Esophagus muscularis mucosa (tissue), 4 donors: ENCODE measurements at regions not wholly inside any gene's neighbourhood (a gene's known extent, or its start where the extent isn't known, plus 50 kb on each side); places are given as distances from the start of the nearest gene placed in this dataset.
"Not testable (repeated sequence)": the region's sequence is repeated elsewhere in the genome, so short reads cannot be mapped to it uniquely, and the experiment has no call there.

ENCODE experiments used
- DNase-seq: peaks from one replicate; pipeline ENCODE4 v3.0.0-alpha.2; 2017; ENCODE audit errors: extremely low spot score
- H3K27ac ChIP-seq, 4 donors: fragments of 200-600 bp; sonication (generic); replicated peaks in 1 of 4; 1 replicate in 3 of 4; 2 replicates in 1 of 4; pipeline ENCODE4 v1.5.1; 2016 to 2019; ENCODE audit warnings: mild to moderate bottlenecking in 1 of 4
- H3K27me3 ChIP-seq, 4 donors: fragments of 200-600 bp; sonication (generic); one replicate each; pipeline versions ENCODE4 v1.5.1 to v1.6.0; 2016 to 2019
- H3K36me3 ChIP-seq, 4 donors: fragments of 200-600 bp; sonication (generic); one replicate each; pipeline ENCODE4 v1.5.1; 2016 to 2019
- H3K4me1 ChIP-seq, 4 donors: fragments of 200-600 bp; sonication (generic); one replicate each; pipeline ENCODE4 v1.5.1; 2016 to 2019
- H3K4me3 ChIP-seq, 4 donors: fragments of 200-600 bp; sonication (generic); 1 replicate in 2 of 4; 2 replicates in 2 of 4; pipeline ENCODE4 v1.5.1; 2016 to 2019; ENCODE audit warnings: mild to moderate bottlenecking in 4 of 4, moderate library complexity in 1 of 4
- H3K9me3 ChIP-seq, 4 donors: fragments of 200-600 bp; sonication (generic); 1 replicate in 3 of 4; 2 replicates in 1 of 4; pipeline ENCODE4 v1.5.1; 2016 to 2019
- CTCF ChIP-seq, 3 experiments: fragments of 200-600 bp in 2 of 3; fragments of 450-650 bp in 1 of 3; sonication (generic) in 2 of 3; IDR thresholded peaks; one replicate each; pipeline ENCODE4 v1.5.1; 2017 to 2019; ENCODE audit warnings: antibody characterized with exemption in 3 of 3, mild to moderate bottlenecking in 2 of 3, moderate library complexity in 1 of 3
- EP300 ChIP-seq: sonication (generic); formaldehyde crosslinking; IDR thresholded peaks from one replicate; pipeline ENCODE4 v1.6.1; 2017; ENCODE audit warnings: antibody characterized with exemption
- POLR2A ChIP-seq: fragments of 450-650 bp; IDR thresholded peaks from one replicate; pipeline ENCODE4 v1.6.1; 2017; ENCODE audit warnings: antibody characterized with exemption, moderate library complexity, mild to moderate bottlenecking, low read depth
- POLR2AphosphoS5 ChIP-seq, 2 donors: sonication (generic); formaldehyde crosslinking; IDR thresholded peaks; one replicate each; pipeline ENCODE4 v1.6.1; 2017; ENCODE audit warnings: antibody characterized with exemption in 2 of 2
- WGBS: methylation state at CpG from one replicate; pipeline ENCODE4 v1.1.5; 2018; 5-methylcytosine and 5-hydroxymethylcytosine counted together
- intact Hi-C: fragments of 100-400 bp; cut with DNase I; formaldehyde crosslinking; loops from one replicate; pipeline ENCODE4 v1.15.1; 2023

- Histone ChIP-seq H3K4me3 (no peak overlapping the region), H3K4me1 (no peaks in the 10 kb centered on the region)
- intact Hi-C loops = no loop called here
Observed at GRCh38 chr7:50908628-50909290, 126.1 kb upstream of the GRB10 start.

GRCh38 chr7:50898604-50899477 lies 116.1 kb upstream of the GRB10 start:
- H3K36me3 ChIP-seq, intact Hi-C loops, DNase-seq, H3K9me3 ChIP-seq, H3K4me1 ChIP-seq, H3K4me3 ChIP-seq, H3K27me3 ChIP-seq, H3K27ac ChIP-seq: not testable (repeated sequence)
- WGBS = 78% methylated on average over 30 of the region's 31 CpGs

More at GRCh38 chr7:50908628-50909290, 126.1 kb upstream of the GRB10 start:
- no peaks in the 10 kb centered on the region for H3K36me3 ChIP-seq
- H3K9me3 ChIP-seq = peaks cover 0 to 12% (median 4%) of the 10 kb centered on the region in 4 donors
- no peak overlapping the region for H3K27ac ChIP-seq
- DNase-seq = no peak
- H3K27me3 ChIP-seq = no peaks in the 10 kb centered on the region
- WGBS = 56% methylated on average over 2 of the region's 2 CpGs
- TF ChIP-seq POLR2AphosphoS5 (IDR thresholded peaks at IDR 0.05) (no peak), POLR2A (no peak), CTCF (IDR thresholded peaks at IDR 0.05) (no peak), EP300 (no peak)

- H3K4me1 ChIP-seq, H3K36me3 ChIP-seq, H3K9me3 ChIP-seq, H3K27ac ChIP-seq, H3K27me3 ChIP-seq, intact Hi-C loops, DNase-seq, H3K4me3 ChIP-seq: not testable (repeated sequence)
- 89% methylated on average over 3 of the region's 6 CpGs for WGBS
Observed at GRCh38 chr7:50887061-50887460, 104.4 kb upstream of the GRB10 start.

- Histone ChIP-seq H3K4me3 (no peak overlapping the region), H3K36me3 (no peaks in the 10 kb centered on the region), H3K27ac (no peak overlapping the region), H3K4me1 (peaks cover 0 to 7% (median 3%) of the 10 kb centered on the region in 4 donors), H3K9me3 (no peaks in the 10 kb centered on the region), H3K27me3 (peaks cover 0 to 5% (median 0%) of the 10 kb centered on the region in 4 donors)
- intact Hi-C loops = no loop called here
- 75% methylated on average over 4 of the region's 4 CpGs for WGBS
- no peak for TF ChIP-seq POLR2AphosphoS5 (IDR thresholded peaks at IDR 0.05)
- no peak for TF ChIP-seq POLR2A
- no peak for TF ChIP-seq CTCF (IDR thresholded peaks at IDR 0.05)
- TF ChIP-seq EP300 = no peak
- peak; percentile 88 for DNase-seq
Observed at GRCh38 chr7:50872437-50872836, 89.7 kb upstream of the GRB10 start.

- no peak overlapping the region for H3K4me3 ChIP-seq
- H3K27ac ChIP-seq = no peak overlapping the region
- peaks cover 0 to 5% (median 0%) of the 10 kb centered on the region in 4 donors for H3K27me3 ChIP-seq
- WGBS = 56% methylated on average over 5 of the region's 5 CpGs
- H3K4me1 ChIP-seq = peaks cover 0 to 7% (median 3%) of the 10 kb centered on the region in 4 donors
- no peaks in the 10 kb centered on the region for H3K36me3 ChIP-seq
- no peak for DNase-seq
- intact Hi-C loops = no loop called here
- no peaks in the 10 kb centered on the region for H3K9me3 ChIP-seq
- no peak for TF ChIP-seq EP300
- TF ChIP-seq POLR2AphosphoS5 (IDR thresholded peaks at IDR 0.05) = no peak
- TF ChIP-seq POLR2A = no peak
- TF ChIP-seq CTCF (IDR thresholded peaks at IDR 0.05) = no peak
Observed at GRCh38 chr7:50869108-50869725, 86.5 kb upstream of the GRB10 start.
